ENCODE measurements at regions not wholly inside any gene's neighbourhood (a gene's known extent, or its start where the extent isn't known, plus 50 kb on each side); places are given as distances from the start of the nearest gene placed in this dataset.
"Not testable (repeated sequence)": the region's sequence is repeated elsewhere in the genome, so short reads cannot be mapped to it uniquely, and the experiment has no call there.

- no peak overlapping the region for H3K4me3 ChIP-seq (ENCODE audit: low read length)
- no peaks in the 10 kb centered on the region for H3K9me3 ChIP-seq (ENCODE audit: low read depth, low read length)
- peaks cover 4% of the 10 kb centered on the region for H3K27me3 ChIP-seq (ENCODE audit: insufficient read depth, low read length)
- no peaks in the 10 kb centered on the region for H3K4me1 ChIP-seq (ENCODE audit: insufficient read depth, low read length)
These were observed 96.0 kb upstream of the PAXBP1 start for GRCh38 chr21:32867597-32867996.

DNA sequence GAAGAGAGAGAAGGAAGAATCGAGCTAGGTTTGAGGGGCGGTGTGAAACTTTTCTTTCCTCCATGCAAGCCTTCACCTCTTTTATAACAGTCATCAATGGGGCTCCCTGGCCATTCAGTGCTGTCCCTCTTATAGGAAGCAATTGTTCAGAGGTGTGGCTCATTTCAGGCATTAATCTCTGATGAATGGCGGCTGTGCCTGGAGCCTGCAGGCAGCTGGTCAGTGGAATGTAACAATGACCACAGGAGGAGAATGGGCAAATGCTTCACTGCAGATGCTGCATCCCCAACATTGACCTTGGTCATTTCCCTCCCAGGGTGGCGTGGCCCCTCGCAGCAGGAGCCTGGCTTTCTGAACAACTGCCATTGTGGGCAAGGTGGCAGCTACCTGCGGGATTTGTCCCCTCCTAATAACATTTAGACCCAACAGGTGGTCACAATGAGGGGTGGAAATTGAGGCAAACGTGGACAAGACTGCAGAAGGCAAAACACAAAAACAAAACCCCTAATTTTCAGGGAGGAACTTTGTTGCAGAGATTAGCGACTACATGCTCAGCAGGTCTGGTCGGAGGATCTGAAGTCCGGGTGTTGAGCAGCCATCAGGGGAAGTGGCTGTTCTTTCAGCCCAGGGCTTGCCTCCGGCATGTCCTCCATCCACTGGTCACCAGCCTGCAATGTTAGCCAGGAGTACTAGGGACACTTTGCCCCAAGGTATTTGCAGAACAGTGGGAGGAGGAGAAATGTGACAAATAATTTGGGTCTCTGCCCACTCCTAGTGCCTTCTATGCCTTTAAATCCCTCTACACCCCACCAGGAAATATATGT lies 97.3 kb upstream of the PAXBP1 start:
- H3K4me1 ChIP-seq (ENCODE audit: insufficient read depth, low read length): no peaks in the 10 kb centered on the region
- peaks cover 4% of the 10 kb centered on the region for H3K27me3 ChIP-seq (ENCODE audit: insufficient read depth, low read length)
- no peaks in the 10 kb centered on the region for H3K9me3 ChIP-seq (ENCODE audit: low read depth, low read length)
- no peak overlapping the region for H3K4me3 ChIP-seq (ENCODE audit: low read length)

DNA sequence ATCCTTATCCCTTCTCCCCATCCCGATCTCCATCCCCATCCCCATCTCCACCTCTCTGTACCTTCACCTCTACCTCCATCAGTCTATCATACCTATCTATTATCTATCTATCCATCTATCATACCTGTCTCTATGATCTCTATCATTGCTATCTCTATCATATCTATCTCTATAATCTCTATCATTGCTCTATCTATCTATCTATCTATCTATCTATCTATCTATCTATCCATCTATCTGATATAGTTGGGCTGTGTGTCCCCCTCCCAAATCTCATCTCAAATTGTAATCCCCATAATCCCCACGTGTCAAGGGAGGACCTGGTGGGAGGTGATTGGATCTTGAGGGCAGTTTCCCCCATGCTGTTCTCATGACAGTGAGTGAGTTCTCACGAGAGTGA lies 97.9 kb upstream of the PAXBP1 start:
- no peaks in the 10 kb centered on the region for H3K4me1 ChIP-seq (ENCODE audit: insufficient read depth, low read length)
- H3K4me3 ChIP-seq (ENCODE audit: low read length): no peak overlapping the region
- H3K9me3 ChIP-seq (ENCODE audit: low read depth, low read length): no peaks in the 10 kb centered on the region
- H3K27me3 ChIP-seq (ENCODE audit: insufficient read depth, low read length): peaks cover 4% of the 10 kb centered on the region

DNA sequence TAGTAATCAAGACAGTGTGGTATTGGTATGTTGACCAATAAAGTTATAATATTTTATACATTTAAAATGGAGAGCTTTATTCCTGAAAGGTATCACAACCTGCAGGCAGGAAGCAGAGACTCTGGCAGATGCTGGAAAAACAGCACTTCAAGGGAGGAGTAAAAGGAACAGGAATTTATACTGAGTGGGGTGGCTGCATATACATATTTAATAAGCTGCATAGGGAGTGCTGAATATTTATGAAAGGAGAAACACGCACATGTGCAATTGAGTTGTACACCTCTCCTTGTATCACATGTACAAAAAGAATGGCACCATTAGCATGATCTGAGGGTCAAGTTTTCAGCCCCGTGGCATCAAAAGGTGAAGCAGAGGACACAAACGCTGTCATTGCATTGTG lies 104.9 kb upstream of the PAXBP1 start:
- no peak overlapping the region for H3K4me3 ChIP-seq (ENCODE audit: low read length)
- H3K9me3 ChIP-seq (ENCODE audit: low read depth, low read length): no peaks in the 10 kb centered on the region
- peaks cover 3% of the 10 kb centered on the region for H3K4me1 ChIP-seq (ENCODE audit: insufficient read depth, low read length)
- H3K27me3 ChIP-seq (ENCODE audit: insufficient read depth, low read length): peaks cover 4% of the 10 kb centered on the region

- H3K4me1 ChIP-seq (ENCODE audit: insufficient read depth, low read length); H3K27me3 ChIP-seq (ENCODE audit: insufficient read depth, low read length); H3K9me3 ChIP-seq (ENCODE audit: low read depth, low read length); H3K4me3 ChIP-seq (ENCODE audit: low read length): not testable (repeated sequence)
These were observed 106.3 kb upstream of the PAXBP1 start for GRCh38 chr21:32877888-32878287.

DNA sequence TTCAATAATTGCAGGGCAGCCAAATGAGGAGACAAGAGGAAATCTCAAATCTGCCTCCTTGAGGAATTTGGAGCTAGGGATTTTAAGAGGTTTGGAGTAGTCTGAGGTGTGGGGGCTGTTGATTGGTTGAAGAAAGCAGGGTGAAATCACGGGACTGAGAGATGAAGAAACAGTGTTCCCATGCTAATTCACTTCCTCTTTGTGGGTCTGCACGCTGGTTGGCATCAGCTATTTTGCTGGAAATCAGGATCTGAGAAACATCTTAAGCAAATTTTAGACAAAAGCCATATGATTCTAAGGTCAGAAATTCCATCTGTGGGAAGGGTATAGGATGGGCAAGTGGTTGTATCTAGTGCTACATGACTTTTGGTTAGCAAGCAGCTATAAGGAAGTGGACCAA lies 107.1 kb upstream of the PAXBP1 start:
- peaks cover 3% of the 10 kb centered on the region for H3K4me1 ChIP-seq (ENCODE audit: insufficient read depth, low read length)
- no peak overlapping the region for H3K4me3 ChIP-seq (ENCODE audit: low read length)
- no peaks in the 10 kb centered on the region for H3K27me3 ChIP-seq (ENCODE audit: insufficient read depth, low read length)
- H3K9me3 ChIP-seq (ENCODE audit: low read depth, low read length): no peaks in the 10 kb centered on the region

- Histone ChIP-seq H3K27me3 (ENCODE audit: insufficient read depth, low read length) (no peaks in the 10 kb centered on the region), H3K9me3 (ENCODE audit: low read depth, low read length) (no peaks in the 10 kb centered on the region), H3K4me1 (ENCODE audit: insufficient read depth, low read length) (peaks cover 3% of the 10 kb centered on the region), H3K4me3 (ENCODE audit: low read length) (no peak overlapping the region)
These were observed 109.9 kb upstream of the PAXBP1 start for GRCh38 chr21:32881458-32881857.

DNA sequence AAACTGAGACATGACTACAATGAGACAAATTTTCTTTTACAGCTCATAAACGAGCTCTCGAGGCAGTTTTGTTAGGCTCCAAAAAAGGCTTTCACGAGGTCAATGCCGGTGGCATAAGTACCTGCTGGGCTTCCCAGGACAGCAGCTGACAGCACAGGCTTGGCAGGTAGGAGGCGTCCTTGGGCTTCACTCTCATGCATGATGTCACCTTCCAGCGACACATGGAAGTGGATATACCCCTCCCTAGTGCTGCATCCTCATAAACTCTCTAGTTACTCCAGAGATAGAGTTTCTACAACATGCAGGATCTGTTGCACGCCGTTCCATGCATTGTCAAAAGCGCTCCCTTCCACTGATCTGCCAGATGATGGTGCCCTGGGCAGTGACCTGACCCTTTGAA lies 112.5 kb upstream of the PAXBP1 start:
- no peaks in the 10 kb centered on the region for H3K4me1 ChIP-seq (ENCODE audit: insufficient read depth, low read length)
- H3K9me3 ChIP-seq (ENCODE audit: low read depth, low read length): no peaks in the 10 kb centered on the region
- peaks cover 2% of the 10 kb centered on the region for H3K27me3 ChIP-seq (ENCODE audit: insufficient read depth, low read length)
- H3K4me3 ChIP-seq (ENCODE audit: low read length): no peak overlapping the region

DNA sequence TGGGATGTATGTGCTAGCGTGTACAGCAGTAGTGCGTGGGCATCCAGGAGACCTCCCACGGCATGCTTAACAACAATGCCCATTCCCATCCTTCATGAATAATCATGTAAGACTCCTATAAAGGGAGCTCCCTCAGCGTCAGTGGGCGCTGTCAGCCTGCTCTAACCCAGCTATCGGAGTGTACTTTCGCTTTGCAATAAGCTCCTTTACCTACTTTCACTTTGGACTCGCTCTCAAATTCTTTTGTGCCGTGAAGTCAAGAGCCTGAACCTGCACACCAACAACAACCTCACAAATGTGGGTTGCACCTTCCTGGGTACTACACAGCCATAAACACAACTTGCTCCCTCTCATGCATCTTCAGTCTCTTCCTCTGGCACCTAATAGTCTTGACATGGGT lies 114.8 kb upstream of the PAXBP1 start:
- no peak overlapping the region for H3K4me3 ChIP-seq (ENCODE audit: low read length)

DNA sequence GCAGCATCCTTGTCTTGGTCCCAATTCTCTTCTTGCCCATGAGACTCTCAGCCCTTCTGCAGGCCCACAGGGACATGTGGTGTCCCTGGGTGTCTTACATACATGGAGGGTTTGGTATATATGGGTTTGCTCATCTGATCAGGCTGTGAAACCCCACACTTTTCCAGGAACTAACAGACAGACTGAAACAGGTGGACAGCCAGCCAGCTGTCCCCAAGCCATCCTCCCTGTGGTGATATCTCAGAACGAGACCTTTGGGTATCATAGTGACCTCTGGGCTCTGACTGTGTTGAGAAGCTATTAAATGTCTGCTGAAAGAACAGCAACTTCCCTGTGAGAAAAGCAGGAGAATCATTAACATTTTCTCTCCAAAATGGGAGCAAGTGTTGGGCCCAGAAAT lies 115.5 kb upstream of the PAXBP1 start:
- peaks cover 11% of the 10 kb centered on the region for H3K27me3 ChIP-seq (ENCODE audit: insufficient read depth, low read length)
- H3K9me3 ChIP-seq (ENCODE audit: low read depth, low read length): no peaks in the 10 kb centered on the region
- H3K4me3 ChIP-seq (ENCODE audit: low read length): no peak overlapping the region
- H3K4me1 ChIP-seq (ENCODE audit: insufficient read depth, low read length): no peaks in the 10 kb centered on the region

More for the DNA sequence above, 114.8 kb upstream of the PAXBP1 start:
- Histone ChIP-seq H3K9me3 (ENCODE audit: low read depth, low read length) (no peaks in the 10 kb centered on the region), H3K4me1 (ENCODE audit: insufficient read depth, low read length) (no peaks in the 10 kb centered on the region), H3K27me3 (ENCODE audit: insufficient read depth, low read length) (peaks cover 11% of the 10 kb centered on the region)

DNA sequence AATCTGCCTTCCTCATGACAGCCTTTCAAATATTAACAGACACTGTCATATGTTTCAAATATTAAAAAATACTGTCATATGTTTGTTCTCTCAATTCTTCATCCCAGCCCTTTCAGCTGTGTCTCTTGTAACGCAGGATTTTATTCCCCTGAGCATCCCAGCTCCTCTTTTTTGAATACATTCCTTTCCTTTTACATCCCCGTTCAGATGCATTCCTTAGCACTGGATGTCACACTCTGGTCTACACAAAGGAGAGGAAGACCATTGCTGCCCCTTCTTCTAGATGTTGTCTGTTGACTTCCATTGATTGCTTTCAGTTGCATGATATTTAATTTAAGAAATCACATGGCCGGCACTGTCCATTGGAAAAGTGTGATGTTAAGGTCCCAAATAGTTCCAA lies 117.4 kb upstream of the PAXBP1 start:
- no peaks in the 10 kb centered on the region for H3K4me1 ChIP-seq (ENCODE audit: insufficient read depth, low read length)
- H3K4me3 ChIP-seq (ENCODE audit: low read length): no peak overlapping the region
- H3K27me3 ChIP-seq (ENCODE audit: insufficient read depth, low read length): peaks cover 11% of the 10 kb centered on the region
- no peaks in the 10 kb centered on the region for H3K9me3 ChIP-seq (ENCODE audit: low read depth, low read length)

DNA sequence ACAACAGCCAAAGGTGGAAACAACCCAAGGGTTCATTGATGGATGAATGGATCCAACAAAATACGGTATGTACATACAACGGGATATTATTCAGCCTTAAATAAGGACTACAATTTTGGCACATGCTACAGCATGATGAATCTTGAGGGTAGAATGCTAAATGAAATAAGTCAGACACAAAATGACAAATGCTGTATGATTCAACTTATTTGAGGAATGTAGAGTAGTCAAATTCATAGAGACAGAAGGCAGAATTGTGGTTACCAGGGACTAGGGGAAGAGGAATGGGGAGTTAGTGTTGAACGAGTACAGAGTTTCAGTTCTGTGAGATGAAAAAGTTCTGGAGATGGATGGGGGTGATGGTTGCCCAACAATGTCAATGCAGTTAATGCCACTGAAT lies 118.0 kb upstream of the PAXBP1 start:
- Histone ChIP-seq H3K4me1 (ENCODE audit: insufficient read depth, low read length) (no peaks in the 10 kb centered on the region), H3K9me3 (ENCODE audit: low read depth, low read length) (no peaks in the 10 kb centered on the region), H3K4me3 (ENCODE audit: low read length) (no peak overlapping the region), H3K27me3 (ENCODE audit: insufficient read depth, low read length) (peaks cover 11% of the 10 kb centered on the region)

DNA sequence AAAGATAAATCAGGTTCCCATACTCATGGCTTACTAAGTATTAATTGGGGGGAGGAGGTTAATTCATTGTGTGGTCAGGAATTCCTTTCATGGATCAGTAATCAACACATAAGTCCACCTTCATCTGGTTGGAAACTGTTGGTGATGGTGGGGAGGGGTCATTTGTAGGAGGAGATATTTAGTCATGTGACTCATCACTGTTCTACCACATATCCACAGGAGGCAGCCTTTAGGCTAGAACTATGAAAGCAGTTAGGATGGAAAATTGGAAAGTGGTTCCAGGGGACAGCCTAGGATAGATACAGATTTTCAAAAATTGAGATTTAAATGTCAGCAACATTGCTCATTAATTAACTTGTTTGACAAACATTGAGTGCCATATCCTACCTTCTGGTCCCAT lies 122.8 kb upstream of the PAXBP1 start:
- no peaks in the 10 kb centered on the region for H3K9me3 ChIP-seq (ENCODE audit: low read depth, low read length)

DNA sequence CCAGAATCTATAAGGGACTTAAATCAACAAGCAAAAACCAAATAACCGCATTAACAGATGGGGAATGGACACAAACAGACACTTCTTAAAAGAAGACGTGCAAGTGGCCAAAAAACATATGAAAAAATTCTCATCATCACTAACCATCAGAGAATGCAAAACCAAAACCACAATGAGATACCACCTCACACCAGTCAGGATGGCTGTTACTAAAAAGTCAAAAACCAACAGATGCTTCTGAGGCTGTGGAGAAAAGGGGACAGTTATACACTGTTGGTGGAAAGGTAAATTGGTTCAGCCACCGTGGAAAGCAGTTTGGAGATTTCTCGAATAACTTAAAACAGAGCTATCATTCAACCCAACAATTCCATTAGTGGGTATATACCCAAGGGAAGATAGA lies 124.9 kb upstream of the OLIG2 start:
- H3K4me3 ChIP-seq (ENCODE audit: low read length): no peak overlapping the region
- no peaks in the 10 kb centered on the region for H3K9me3 ChIP-seq (ENCODE audit: low read depth, low read length)
- H3K27me3 ChIP-seq (ENCODE audit: insufficient read depth, low read length): peaks cover 10% of the 10 kb centered on the region
- no peaks in the 10 kb centered on the region for H3K4me1 ChIP-seq (ENCODE audit: insufficient read depth, low read length)

More for the DNA sequence above, 122.8 kb upstream of the PAXBP1 start:
- H3K27me3 ChIP-seq (ENCODE audit: insufficient read depth, low read length): peaks cover 11% of the 10 kb centered on the region
- no peak overlapping the region for H3K4me3 ChIP-seq (ENCODE audit: low read length)
- H3K4me1 ChIP-seq (ENCODE audit: insufficient read depth, low read length): no peaks in the 10 kb centered on the region

DNA sequence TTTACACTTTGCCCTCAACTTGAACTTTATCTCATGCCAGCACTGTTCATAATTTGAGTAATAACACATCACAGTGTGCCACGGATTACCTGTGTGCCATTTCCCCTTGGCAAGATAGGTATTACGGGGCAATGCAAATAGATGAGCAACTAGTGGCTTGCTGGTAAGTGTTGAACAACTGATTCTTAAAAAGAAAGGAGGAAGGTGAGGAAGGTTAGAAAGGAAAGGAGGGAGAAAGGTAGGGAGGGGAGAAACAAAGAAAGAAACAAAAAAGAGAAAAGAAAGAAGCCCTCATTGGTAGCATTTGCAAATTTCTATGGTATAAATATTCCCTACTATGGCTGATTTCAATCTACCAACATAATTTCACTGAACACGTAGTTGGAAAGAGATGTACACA lies 118.2 kb upstream of the OLIG2 start:
- no peak overlapping the region for H3K4me3 ChIP-seq (ENCODE audit: low read length)
- H3K9me3 ChIP-seq (ENCODE audit: low read depth, low read length): no peaks in the 10 kb centered on the region
- no peaks in the 10 kb centered on the region for H3K27me3 ChIP-seq (ENCODE audit: insufficient read depth, low read length)
- no peaks in the 10 kb centered on the region for H3K4me1 ChIP-seq (ENCODE audit: insufficient read depth, low read length)

- H3K4me3 ChIP-seq (ENCODE audit: low read length): no peak overlapping the region
- no peaks in the 10 kb centered on the region for H3K9me3 ChIP-seq (ENCODE audit: low read depth, low read length)
- H3K27me3 ChIP-seq (ENCODE audit: insufficient read depth, low read length): no peaks in the 10 kb centered on the region
- H3K4me1 ChIP-seq (ENCODE audit: insufficient read depth, low read length): no peaks in the 10 kb centered on the region
These were observed 117.2 kb upstream of the OLIG2 start for GRCh38 chr21:32908534-32908933.

Measured in mononuclear cell (primary cell).